Breast epithelium (tissue), 3 donors: ENCODE measurements at regions not wholly inside any gene's neighbourhood (a gene's known extent, or its start where the extent isn't known, plus 50 kb on each side); places are given as distances from the start of the nearest gene placed in this dataset.

Experiments
- CTCF ChIP-seq, 3 donors: fragments of 450-650 bp; IDR thresholded peaks; one replicate each; pipeline ENCODE4 v1.5.1; 2016 to 2017; ENCODE audit warnings: antibody characterized with exemption in 3 of 3, mild to moderate bottlenecking in 3 of 3, moderate library complexity in 3 of 3
- POLR2A ChIP-seq: fragments of 450-650 bp; IDR thresholded peaks from one replicate; pipeline ENCODE4 v1.6.1; 2016; ENCODE audit warnings: antibody characterized with exemption, mild to moderate bottlenecking, moderate library complexity
- POLR2AphosphoS5 ChIP-seq, 3 donors: sonication (generic); formaldehyde crosslinking; IDR thresholded peaks; one replicate each; pipeline ENCODE4 v1.6.1; 2017; ENCODE audit warnings: antibody characterized with exemption in 3 of 3

- TF ChIP-seq CTCF (IDR thresholded peaks at IDR 0.05), result no peak
- TF ChIP-seq POLR2A, result no peak
- no peak for TF ChIP-seq POLR2AphosphoS5 (IDR thresholded peaks at IDR 0.05)
Measured at GRCh38 chr1:166605137-166605536, 234.1 kb upstream of the POGK start.
